Astrocyte of the cerebellum (primary cell): ENCODE measurements at regions not wholly inside any gene's neighbourhood (a gene's known extent, or its start where the extent isn't known, plus 50 kb on each side); places are given as distances from the start of the nearest gene placed in this dataset.

Experiments
- DNase-seq: peaks from one replicate; pipeline ENCODE4 v3.0.0-alpha.2; 2011; ENCODE audit warnings: low read depth
- H3K4me3 ChIP-seq: 2 replicates; pipeline ENCODE4 v1.5.1; 2011; ENCODE audit warnings: mild to moderate bottlenecking, low read depth, low read length, moderate library complexity
- in situ Hi-C: cut with HindIII; loops from 2 replicates; pipeline ENCODE4 v1.10.0; 2017; ENCODE audit warnings: low sequenced_read_pairs
- TF ChIP-seq, protein P1 (sequence below): IDR thresholded peaks from 2 replicates; pipeline ENCODE4 v1.5.1; 2012; ENCODE audit warnings: low read length, low read depth, moderate library complexity, mild to moderate bottlenecking; ENCODE audit errors: missing control alignments

DNA sequence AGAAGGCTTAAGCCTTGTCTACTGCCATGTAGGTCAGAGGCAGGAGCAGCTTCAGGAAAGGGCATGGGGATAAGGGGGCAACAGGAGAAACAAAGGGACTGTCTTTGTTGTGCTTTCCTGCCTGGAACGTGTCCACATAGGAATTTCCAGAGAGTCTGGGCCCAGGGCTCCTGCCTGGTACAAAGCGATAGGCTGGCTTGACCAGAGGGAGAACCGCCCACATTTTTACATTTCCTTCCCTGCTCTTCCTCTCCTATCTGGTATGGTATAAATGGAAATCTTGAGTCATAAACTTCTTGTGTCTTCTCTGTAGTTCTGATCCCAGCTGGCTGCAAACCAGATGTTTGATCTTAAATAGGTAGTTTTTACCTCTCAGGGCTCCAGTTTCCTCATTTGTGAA is 414.8 kb downstream of the HRH4 start:
- TF ChIP-seq, protein P1, sequence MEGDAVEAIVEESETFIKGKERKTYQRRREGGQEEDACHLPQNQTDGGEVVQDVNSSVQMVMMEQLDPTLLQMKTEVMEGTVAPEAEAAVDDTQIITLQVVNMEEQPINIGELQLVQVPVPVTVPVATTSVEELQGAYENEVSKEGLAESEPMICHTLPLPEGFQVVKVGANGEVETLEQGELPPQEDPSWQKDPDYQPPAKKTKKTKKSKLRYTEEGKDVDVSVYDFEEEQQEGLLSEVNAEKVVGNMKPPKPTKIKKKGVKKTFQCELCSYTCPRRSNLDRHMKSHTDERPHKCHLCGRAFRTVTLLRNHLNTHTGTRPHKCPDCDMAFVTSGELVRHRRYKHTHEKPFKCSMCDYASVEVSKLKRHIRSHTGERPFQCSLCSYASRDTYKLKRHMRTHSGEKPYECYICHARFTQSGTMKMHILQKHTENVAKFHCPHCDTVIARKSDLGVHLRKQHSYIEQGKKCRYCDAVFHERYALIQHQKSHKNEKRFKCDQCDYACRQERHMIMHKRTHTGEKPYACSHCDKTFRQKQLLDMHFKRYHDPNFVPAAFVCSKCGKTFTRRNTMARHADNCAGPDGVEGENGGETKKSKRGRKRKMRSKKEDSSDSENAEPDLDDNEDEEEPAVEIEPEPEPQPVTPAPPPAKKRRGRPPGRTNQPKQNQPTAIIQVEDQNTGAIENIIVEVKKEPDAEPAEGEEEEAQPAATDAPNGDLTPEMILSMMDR = no peak
- H3K4me3 ChIP-seq = no peak overlapping the region
- no peak for DNase-seq
- in situ Hi-C loops = loop anchor here (5.0 kb wide), 1 partner anchor 477 kb away; the partner anchor contains the start of gene ZNF521

DNA sequence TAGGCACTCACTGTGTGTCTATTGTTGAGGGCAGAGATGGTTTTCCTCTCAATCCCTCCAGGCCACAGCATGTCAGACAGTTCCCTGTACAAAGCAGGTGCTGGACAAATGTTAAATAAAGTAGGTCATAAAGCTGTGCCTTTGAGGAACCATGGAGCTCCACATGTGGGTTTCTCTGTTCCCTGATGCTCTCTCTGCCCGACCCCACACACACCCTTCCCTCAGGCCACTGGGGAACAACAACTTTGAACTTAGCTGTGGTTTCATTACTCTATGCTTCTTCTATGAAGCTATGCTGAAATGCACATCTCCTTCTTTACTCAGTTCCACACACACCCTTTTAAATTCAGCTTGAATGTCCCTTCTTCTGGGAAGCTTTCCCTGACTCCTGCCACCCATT is 415.3 kb downstream of the HRH4 start:
- TF ChIP-seq, protein P1 = no peak
- no peak for DNase-seq
- in situ Hi-C loops = loop anchor here (5.0 kb wide), 1 partner anchor 477 kb away; the partner anchor contains the start of gene ZNF521
- no peak overlapping the region for H3K4me3 ChIP-seq

DNA sequence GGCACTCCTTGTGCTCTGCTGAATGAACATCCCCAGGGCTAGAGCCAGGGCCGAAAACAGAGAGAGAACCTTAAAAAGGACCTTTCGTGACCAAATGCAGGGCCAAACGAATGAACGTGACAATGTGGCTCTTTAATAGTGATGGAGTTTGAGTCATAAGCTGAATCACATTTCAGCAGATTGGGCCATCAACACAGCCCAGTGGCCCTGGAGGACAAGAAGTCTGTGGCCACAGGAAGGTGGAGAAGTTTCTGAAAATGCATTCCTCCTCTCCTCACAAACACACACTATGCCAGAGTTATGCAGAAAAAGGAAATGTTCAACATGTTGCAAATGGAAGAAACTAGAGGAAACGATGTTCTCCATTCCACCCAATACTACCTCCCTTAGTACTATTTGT is 415.8 kb downstream of the HRH4 start:
- TF ChIP-seq, protein P1 = no peak
- in situ Hi-C loops = loop anchor here (5.0 kb wide), 1 partner anchor 476 kb away; the partner anchor contains the start of gene ZNF521
- DNase-seq = no peak
- H3K4me3 ChIP-seq = no peak overlapping the region

DNA sequence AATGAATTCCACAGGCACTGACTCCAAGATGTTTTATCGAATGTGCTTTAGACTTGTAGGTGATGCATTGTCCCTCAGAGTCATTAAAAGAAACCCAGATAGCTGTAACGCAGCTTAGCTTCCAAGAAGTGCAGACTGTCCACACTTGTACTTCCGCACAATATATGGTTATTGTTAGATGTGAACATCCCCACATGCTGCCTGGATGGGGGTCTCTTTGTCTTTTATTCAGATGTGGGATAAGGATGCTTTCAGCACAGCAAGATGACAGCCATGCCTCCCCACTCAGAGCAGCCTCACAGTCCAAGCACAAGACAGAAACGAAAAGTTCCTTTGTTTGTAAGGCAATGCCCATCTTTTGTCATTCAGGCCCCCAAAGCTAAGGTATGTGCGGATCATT is 416.6 kb downstream of the HRH4 start:
- no peak overlapping the region for H3K4me3 ChIP-seq
- DNase-seq = no peak
- in situ Hi-C loops = loop anchor here (5.0 kb wide), 1 partner anchor 475 kb away; the partner anchor contains the start of gene ZNF521
- TF ChIP-seq, protein P1 = no peak

DNA sequence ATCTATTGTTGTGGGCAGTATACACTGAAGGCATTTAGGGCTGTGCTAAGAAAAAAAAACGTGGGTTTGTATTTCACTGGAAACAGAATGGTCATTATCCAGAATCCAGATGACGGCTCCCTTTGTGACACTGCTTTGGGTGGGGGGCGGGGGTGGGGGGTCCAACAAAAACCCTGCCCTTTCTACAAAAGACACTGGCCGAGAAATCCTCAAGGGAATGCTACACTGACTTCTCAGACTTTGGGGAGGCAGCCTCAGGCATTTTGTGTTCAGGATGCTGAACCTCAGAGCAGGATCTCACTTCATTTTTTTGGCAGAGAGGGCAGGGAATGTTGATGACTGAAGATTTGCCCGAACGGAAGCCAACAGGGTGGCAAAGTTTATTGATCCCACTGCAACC is 417.1 kb downstream of the HRH4 start:
- in situ Hi-C loops = loop anchor here (5.0 kb wide), 1 partner anchor 475 kb away; the partner anchor contains the start of gene ZNF521
- TF ChIP-seq, protein P1 = no peak
- no peak overlapping the region for H3K4me3 ChIP-seq
- no peak for DNase-seq

DNA sequence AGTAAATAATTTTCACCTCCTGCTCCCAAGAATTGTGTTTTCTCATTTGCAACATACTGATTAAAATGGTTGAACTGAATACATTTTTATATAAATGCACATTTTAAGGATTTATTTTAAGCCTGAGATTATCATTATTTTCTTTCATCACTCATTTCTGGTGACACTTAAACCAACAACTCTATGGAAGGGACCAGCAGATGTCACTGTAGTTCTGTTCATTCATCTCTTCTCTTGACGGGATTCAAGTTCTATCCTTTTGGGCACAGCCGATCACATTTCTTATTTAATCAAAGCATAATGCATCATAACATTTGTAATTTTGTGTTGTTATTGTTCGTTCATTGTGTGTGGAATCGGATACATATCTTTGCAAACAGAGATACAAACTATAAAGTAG is 417.9 kb downstream of the HRH4 start:
- TF ChIP-seq, protein P1 = peak; percentile 54
- in situ Hi-C loops = loop anchor here (5.0 kb wide), 1 partner anchor 474 kb away; the partner anchor contains the start of gene ZNF521
- peak; percentile 49 for DNase-seq
- H3K4me3 ChIP-seq = no peak overlapping the region
